ENCODE measurements at regions not wholly inside any gene's neighbourhood (a gene's known extent, or its start where the extent isn't known, plus 50 kb on each side); places are given as distances from the start of the nearest gene placed in this dataset.
"Not testable (repeated sequence)": the region's sequence is repeated elsewhere in the genome, so short reads cannot be mapped to it uniquely, and the experiment has no call there.

- Histone ChIP-seq H3K9me3 (ENCODE audit: insufficient read depth, low read depth, low read length) (no peaks in the 10 kb centered on the region), H3K4me1 (ENCODE audit: insufficient read depth, low read length) (peaks cover 30% of the 10 kb centered on the region), H3K27ac (ENCODE audit: low read depth, low read length) (peak overlapping the region; percentile 79), H3K4me3 (ENCODE audit: low read length) (no peak overlapping the region), H3K36me3 (ENCODE audit: insufficient read depth, low read length) (no peaks in the 10 kb centered on the region), H3K27me3 (ENCODE audit: insufficient read depth, low read length) (no peaks in the 10 kb centered on the region), H3K9ac (ENCODE audit: low read depth, low read length) (peak overlapping the region; percentile 45; the same call in 1 of the 2 replicates)
- 80% methylated on average over 3 of the region's 4 CpGs for WGBS
Measured at GRCh38 chr6:44042261-44042988, 84.8 kb downstream of the MRPL14 start.

DNA sequence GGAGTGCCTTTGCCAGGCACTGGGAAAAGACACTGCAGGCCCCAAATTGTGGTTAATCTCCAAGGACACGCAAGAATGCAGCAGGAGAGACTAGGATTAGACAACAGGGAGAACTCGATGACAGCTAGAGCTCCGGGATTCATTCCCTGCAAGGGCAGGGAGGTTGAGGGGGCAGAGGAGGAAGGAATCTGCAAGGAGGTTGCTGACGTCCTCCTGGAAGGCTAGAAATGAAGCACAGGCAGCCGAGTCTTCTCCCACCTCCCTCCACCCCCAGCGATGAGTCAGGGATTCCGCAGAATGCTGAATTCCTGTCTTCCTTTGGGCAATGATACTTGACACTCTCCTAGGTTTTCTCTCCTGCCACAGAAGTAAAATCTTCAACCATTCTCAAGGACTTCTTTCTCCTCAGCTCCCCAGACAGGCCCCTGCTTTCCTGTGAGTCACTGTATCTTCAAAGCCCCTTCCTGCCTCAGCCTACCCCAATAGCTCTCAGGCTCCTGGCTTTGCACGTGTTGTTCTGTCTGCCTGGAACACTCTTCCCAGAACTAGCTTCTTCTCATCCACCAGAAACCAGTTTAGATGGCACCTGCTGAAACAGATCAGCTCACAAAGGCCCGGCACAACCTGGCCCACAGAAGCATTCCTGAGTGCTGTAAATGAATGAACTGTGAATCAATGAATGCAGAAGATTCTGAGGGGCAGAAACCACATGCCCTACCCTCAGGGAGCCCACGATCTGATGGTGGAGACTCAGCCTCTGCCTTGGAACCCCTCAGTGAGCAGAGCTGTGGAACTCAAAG is 85.6 kb downstream of the MRPL14 start:
- Histone ChIP-seq H3K9ac (ENCODE audit: low read depth, low read length) (peak overlapping the region; percentile 45; the same call in 1 of the 2 replicates), H3K4me1 (ENCODE audit: insufficient read depth, low read length) (peaks cover 30% of the 10 kb centered on the region), H3K9me3 (ENCODE audit: insufficient read depth, low read depth, low read length) (no peaks in the 10 kb centered on the region), H3K36me3 (ENCODE audit: insufficient read depth, low read length) (no peaks in the 10 kb centered on the region), H3K27ac (ENCODE audit: low read depth, low read length) (peak overlapping the region; percentile 79), H3K4me3 (ENCODE audit: low read length) (no peak overlapping the region), H3K27me3 (ENCODE audit: insufficient read depth, low read length) (no peaks in the 10 kb centered on the region)
- 46% methylated on average over 10 of the region's 10 CpGs for WGBS

DNA sequence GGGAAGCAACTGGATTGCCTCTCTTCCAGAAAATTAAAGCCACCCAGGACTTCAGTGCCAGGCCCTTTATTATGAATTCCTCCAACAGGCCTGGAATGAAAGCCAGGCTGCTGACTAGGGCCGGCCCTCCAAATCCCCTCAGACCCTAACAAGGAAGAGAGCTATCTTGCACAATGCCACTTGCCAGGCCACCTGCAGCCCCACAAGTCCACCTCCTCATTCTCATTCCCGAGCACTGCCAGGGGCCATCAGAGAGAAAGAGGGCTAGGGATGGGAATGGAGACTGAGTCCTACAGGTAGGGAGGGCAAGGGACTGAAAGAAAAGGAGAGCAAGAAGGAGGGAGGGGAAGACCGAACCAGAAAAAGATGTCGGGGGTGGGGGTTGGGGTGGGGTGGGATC is 86.5 kb downstream of the MRPL14 start:
- no peak overlapping the region for H3K4me3 ChIP-seq (ENCODE audit: low read length)
- H3K4me1 ChIP-seq (ENCODE audit: insufficient read depth, low read length): peaks cover 30% of the 10 kb centered on the region
- H3K27me3 ChIP-seq (ENCODE audit: insufficient read depth, low read length): no peaks in the 10 kb centered on the region
- H3K9me3 ChIP-seq (ENCODE audit: insufficient read depth, low read depth, low read length): no peaks in the 10 kb centered on the region
- WGBS: 70% methylated on average over 4 of the region's 4 CpGs
- no peak overlapping the region for H3K9ac ChIP-seq (ENCODE audit: low read depth, low read length)
- no peak overlapping the region for H3K27ac ChIP-seq (ENCODE audit: low read depth, low read length)
- no peaks in the 10 kb centered on the region for H3K36me3 ChIP-seq (ENCODE audit: insufficient read depth, low read length)

DNA sequence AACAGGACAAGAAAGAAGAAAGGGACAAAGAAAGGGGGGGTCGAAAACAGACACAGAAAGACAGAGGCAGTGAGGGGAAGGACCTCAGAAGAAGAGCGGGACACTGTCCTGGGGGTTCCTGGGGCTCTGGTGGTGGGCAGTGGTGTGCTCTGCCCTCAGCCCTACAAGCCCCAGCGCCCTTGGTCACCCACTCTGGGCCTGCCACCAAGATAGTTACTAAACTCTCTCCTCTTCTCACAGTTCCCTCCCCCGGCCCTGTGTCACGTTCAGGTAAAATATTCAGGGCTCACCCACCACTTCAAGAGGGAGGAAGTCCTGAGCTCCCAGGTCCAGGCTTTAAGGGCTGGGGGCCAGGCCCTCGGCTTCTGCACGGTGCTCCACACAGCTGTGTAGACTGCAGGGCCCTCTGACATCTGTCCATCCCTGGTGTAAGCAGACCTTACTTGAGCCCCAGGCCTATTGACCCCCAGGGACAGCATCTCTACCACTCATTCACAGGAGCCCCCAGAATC is 87.4 kb downstream of the MRPL14 start:
- Histone ChIP-seq H3K27ac (ENCODE audit: low read depth, low read length) (no peak overlapping the region), H3K9ac (ENCODE audit: low read depth, low read length) (no peak overlapping the region), H3K4me1 (ENCODE audit: insufficient read depth, low read length) (peaks cover 31% of the 10 kb centered on the region), H3K4me3 (ENCODE audit: low read length) (no peak overlapping the region), H3K27me3 (ENCODE audit: insufficient read depth, low read length) (no peaks in the 10 kb centered on the region), H3K9me3 (ENCODE audit: insufficient read depth, low read depth, low read length) (no peaks in the 10 kb centered on the region), H3K36me3 (ENCODE audit: insufficient read depth, low read length) (no peaks in the 10 kb centered on the region)
- WGBS: 68% methylated on average over 7 of the region's 7 CpGs

DNA sequence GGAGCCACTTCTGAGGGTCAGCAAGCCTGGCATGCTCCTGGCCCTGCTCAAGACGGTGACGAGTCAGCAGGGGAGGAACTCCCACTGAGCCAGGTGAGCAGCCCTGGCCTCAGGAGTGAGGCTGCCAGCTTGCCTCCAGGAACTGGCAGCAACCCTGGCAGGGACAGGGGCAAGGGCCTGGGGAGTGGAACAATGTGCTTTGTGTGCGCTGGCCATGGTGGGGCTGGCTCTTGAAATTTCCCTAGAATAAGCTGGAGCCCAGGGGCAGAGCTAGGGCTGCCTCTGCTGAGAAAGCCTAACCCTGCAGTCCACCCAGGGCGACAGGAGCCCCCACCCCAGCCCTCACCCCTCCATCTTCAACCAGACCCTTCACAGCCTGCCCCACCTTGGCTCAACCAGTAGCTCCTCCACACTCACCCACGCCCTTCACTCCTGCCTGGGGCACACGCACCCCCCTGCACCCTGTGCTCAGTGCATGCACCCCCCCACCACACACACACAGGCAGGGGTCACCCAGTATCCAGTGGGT is 88.0 kb downstream of the MRPL14 start:
- Histone ChIP-seq H3K9ac (ENCODE audit: low read depth, low read length) (no peak overlapping the region), H3K4me3 (ENCODE audit: low read length) (no peak overlapping the region), H3K36me3 (ENCODE audit: insufficient read depth, low read length) (no peaks in the 10 kb centered on the region), H3K27me3 (ENCODE audit: insufficient read depth, low read length) (no peaks in the 10 kb centered on the region), H3K9me3 (ENCODE audit: insufficient read depth, low read depth, low read length) (no peaks in the 10 kb centered on the region), H3K27ac (ENCODE audit: low read depth, low read length) (no peak overlapping the region), H3K4me1 (ENCODE audit: insufficient read depth, low read length) (peaks cover 32% of the 10 kb centered on the region)
- 83% methylated on average over 6 of the region's 6 CpGs for whole genome bisulfite sequencing

DNA sequence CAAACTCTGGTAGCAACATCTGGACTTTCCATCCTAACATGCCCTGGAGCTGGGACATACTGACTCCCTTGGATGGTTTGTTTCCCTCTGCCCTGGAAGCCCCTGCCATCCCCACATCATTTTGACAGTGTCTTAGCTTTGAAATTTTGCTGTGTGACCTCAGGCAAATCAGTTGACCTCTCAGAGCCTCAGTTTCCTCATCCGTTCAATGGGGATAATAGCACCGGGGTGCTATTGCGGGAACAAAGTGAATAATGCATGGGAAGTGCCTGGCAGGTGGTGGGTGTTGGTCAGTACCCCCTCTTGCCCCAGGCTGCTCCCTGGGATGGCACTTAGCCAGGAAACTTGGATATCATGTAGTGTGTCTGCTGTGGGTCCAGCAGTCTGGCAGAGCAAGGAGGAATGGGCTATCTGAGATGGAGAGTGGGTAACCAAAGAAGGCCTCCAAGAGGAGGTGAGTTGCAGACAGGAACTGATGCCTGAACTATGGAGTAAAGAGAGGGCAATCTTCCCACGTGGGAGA is 88.6 kb downstream of the MRPL14 start:
- Histone ChIP-seq H3K9ac (ENCODE audit: low read depth, low read length) (no peak overlapping the region), H3K27me3 (ENCODE audit: insufficient read depth, low read length) (no peaks in the 10 kb centered on the region), H3K36me3 (ENCODE audit: insufficient read depth, low read length) (no peaks in the 10 kb centered on the region), H3K27ac (ENCODE audit: low read depth, low read length) (no peak overlapping the region), H3K4me3 (ENCODE audit: low read length) (no peak overlapping the region), H3K4me1 (ENCODE audit: insufficient read depth, low read length) (peaks cover 27% of the 10 kb centered on the region), H3K9me3 (ENCODE audit: insufficient read depth, low read depth, low read length) (no peaks in the 10 kb centered on the region)
- 85% methylated on average over 4 of the region's 4 CpGs for WGBS

- H3K27ac ChIP-seq (ENCODE audit: low read depth, low read length): no peak overlapping the region
- no peaks in the 10 kb centered on the region for H3K36me3 ChIP-seq (ENCODE audit: insufficient read depth, low read length)
- H3K9ac ChIP-seq (ENCODE audit: low read depth, low read length): no peak overlapping the region
- peaks cover 21% of the 10 kb centered on the region for H3K4me1 ChIP-seq (ENCODE audit: insufficient read depth, low read length)
- WGBS: 95% methylated on average over 13 of the region's 13 CpGs
- H3K27me3 ChIP-seq (ENCODE audit: insufficient read depth, low read length): no peaks in the 10 kb centered on the region
- no peaks in the 10 kb centered on the region for H3K9me3 ChIP-seq (ENCODE audit: insufficient read depth, low read depth, low read length)
- H3K4me3 ChIP-seq (ENCODE audit: low read length): no peak overlapping the region
Measured at GRCh38 chr6:44037847-44038542, 89.3 kb downstream of the MRPL14 start.

DNA sequence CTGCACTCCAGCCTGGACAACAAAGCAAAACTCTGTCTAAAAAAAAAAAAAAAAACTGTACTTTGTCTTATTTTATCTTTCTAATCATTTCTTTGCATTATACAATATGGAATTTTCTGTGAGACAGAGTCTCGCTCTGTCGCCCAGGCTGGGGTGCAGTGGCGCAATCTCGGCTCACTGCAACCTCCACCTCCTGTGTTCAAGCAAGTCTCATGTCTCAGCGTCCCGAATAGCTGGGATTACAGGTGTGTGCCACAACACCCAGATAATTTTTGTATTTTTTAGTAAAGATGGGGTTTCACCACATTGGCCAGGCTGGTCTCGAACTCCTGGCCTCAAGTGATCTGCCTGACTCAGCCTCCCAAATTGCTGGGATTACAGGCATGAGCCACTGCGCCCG is 90.0 kb downstream of the MRPL14 start:
- not testable (repeated sequence) for H3K9me3 ChIP-seq (ENCODE audit: insufficient read depth, low read depth, low read length); H3K27ac ChIP-seq (ENCODE audit: low read depth, low read length); H3K27me3 ChIP-seq (ENCODE audit: insufficient read depth, low read length); H3K36me3 ChIP-seq (ENCODE audit: insufficient read depth, low read length); H3K4me3 ChIP-seq (ENCODE audit: low read length); H3K9ac ChIP-seq (ENCODE audit: low read depth, low read length)
- H3K4me1 ChIP-seq (ENCODE audit: insufficient read depth, low read length): peaks cover 14% of the 10 kb centered on the region; the same call in 1 of the 2 replicates
- WGBS: 96% methylated on average over 9 of the region's 9 CpGs

GRCh38 chr6:44036699-44037101 is 90.6 kb downstream of the MRPL14 start:
- Histone ChIP-seq H3K9ac (ENCODE audit: low read depth, low read length) (no peak overlapping the region), H3K36me3 (ENCODE audit: insufficient read depth, low read length) (no peaks in the 10 kb centered on the region), H3K4me1 (ENCODE audit: insufficient read depth, low read length) (peaks cover 9% of the 10 kb centered on the region; the same call in 1 of the 2 replicates), H3K9me3 (ENCODE audit: insufficient read depth, low read depth, low read length) (no peaks in the 10 kb centered on the region), H3K27me3 (ENCODE audit: insufficient read depth, low read length) (no peaks in the 10 kb centered on the region), H3K4me3 (ENCODE audit: low read length) (no peak overlapping the region), H3K27ac (ENCODE audit: low read depth, low read length) (no peak overlapping the region)
- WGBS: 93% methylated on average over 9 of the region's 9 CpGs

GRCh38 chr6:44036196-44036595 is 91.1 kb downstream of the MRPL14 start:
- no peaks in the 10 kb centered on the region for H3K36me3 ChIP-seq (ENCODE audit: insufficient read depth, low read length)
- H3K27ac ChIP-seq (ENCODE audit: low read depth, low read length): no peak overlapping the region
- no peaks in the 10 kb centered on the region for H3K27me3 ChIP-seq (ENCODE audit: insufficient read depth, low read length)
- H3K4me3 ChIP-seq (ENCODE audit: low read length): no peak overlapping the region
- 98% methylated on average over 2 of the region's 2 CpGs for WGBS
- no peaks in the 10 kb centered on the region for H3K9me3 ChIP-seq (ENCODE audit: insufficient read depth, low read depth, low read length)
- H3K4me1 ChIP-seq (ENCODE audit: insufficient read depth, low read length): peaks cover 4% of the 10 kb centered on the region; the same call in 1 of the 2 replicates
- H3K9ac ChIP-seq (ENCODE audit: low read depth, low read length): no peak overlapping the region
